ENCODE measurements at regions not wholly inside any gene's neighbourhood (a gene's known extent, or its start where the extent isn't known, plus 50 kb on each side); places are given as distances from the start of the nearest gene placed in this dataset.

DNA sequence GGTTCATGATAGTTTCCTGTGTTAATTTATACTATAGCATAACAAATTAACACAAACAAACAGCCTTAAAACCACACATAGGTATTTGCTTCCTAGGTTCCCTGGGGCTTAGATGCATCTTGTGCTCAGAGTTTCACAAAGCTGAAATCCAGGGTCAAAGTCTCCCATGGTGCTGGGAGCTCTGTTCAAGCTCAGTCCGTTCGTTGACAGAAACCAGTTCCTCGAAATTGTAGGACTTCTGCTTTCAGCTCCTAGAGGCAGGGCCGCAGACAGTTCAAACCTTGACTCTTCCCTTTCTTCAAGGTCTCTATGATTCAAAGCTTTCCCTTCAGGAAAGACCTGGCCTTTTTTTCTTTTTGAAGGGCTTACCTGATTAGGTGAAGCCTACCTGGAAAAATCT, 90.5 kb downstream of the VSTM2A start:
- no peak for DNase-seq (ENCODE audit: low read depth)

DNA sequence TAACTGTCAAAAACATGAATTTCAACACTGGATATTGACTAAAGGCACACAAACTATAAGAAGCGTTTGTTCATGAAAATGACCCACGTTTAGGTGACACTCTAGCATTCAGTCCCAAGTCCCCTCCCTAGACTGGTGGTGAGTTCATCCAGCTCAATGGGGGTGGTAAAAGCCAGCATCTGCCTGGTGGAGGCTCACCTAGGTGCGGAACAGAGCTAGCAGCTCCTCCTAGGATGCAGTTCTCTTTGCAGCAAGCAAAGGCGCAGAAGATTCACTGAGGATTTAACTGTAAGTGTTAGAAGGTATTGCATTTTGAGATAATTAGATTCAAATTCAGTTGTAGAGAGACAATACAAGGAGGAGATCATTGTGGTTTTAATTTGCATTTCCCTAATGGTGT, 87.6 kb downstream of the VSTM2A start:
- DNase-seq (ENCODE audit: low read depth) = no peak

DNA sequence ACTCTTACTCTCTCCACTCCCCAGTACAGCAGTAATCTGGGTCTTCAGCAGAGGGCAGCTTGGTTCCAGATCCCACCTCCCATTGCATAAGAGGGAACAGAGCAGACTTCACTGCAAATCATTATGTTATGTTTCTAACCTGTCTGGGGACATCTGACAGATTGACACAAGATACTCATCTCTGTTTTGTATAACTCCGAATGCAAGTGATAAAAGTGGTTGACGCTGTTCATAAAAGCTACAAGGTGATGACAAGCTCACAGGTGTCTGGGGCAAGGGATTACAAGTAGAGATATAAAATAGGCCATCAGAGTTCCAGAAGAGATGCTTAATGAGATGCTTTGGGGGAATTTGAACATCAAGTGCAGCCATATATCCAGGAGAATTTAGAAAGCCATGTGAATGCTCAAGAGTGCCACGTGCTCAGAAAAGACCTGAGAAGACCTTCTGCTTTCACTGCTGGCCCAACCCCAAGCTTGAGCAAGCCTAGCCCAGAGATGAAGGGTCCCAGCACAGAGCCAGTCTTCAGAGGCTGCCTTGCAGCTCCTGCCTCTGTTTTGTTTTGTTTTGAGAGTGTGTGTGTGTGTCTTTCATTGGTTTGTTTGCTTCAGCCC, 80.6 kb downstream of the VSTM2A start:
- no peak for DNase-seq (ENCODE audit: low read depth)
